SK-N-SH treated with all-trans-retinoic acid at 6 μM for 48 hours (cell line): ENCODE measurements at regions not wholly inside any gene's neighbourhood (a gene's known extent, or its start where the extent isn't known, plus 50 kb on each side); places are given as distances from the start of the nearest gene placed in this dataset.

Experiments
- ARNTL ChIP-seq: fragments of 450-650 bp; formaldehyde crosslinking; IDR thresholded peaks from 2 replicates; pipeline ENCODE4 v1.5.0; 2020; ENCODE audit warnings: low read depth, mild to moderate bottlenecking, moderate library complexity, borderline replicate concordance
- GLIS3 ChIP-seq: fragments of 250-450 bp; sonication (Bioruptor Pico); IDR thresholded peaks from 2 replicates; pipeline ENCODE4 v1.5.0; 2020; ENCODE audit warnings: mild to moderate bottlenecking, moderate library complexity
- ISL1 ChIP-seq: fragments of 250-450 bp; sonication (Bioruptor Pico); IDR thresholded peaks from 2 replicates; pipeline ENCODE4 v2.1.2; 2022; ENCODE audit warnings: mild to moderate bottlenecking, moderate library complexity
- OSR1 ChIP-seq: fragments of 250-450 bp; sonication (Bioruptor Pico); IDR thresholded peaks from 2 replicates; pipeline ENCODE4 v1.8.0; 2022; ENCODE audit warnings: moderate library complexity, mild to moderate bottlenecking, inconsistent platforms
- PPARA ChIP-seq: fragments of 250-450 bp; sonication (Bioruptor Pico); IDR thresholded peaks from 2 replicates; pipeline ENCODE4 v1.5.0; 2020; ENCODE audit warnings: mild to moderate bottlenecking, borderline replicate concordance
- RARB ChIP-seq: fragments of 250-450 bp; sonication (Bioruptor Pico); IDR thresholded peaks from 2 replicates; pipeline ENCODE4 v1.8.0; 2021; ENCODE audit warnings: mild to moderate bottlenecking, moderate library complexity
- SNAI2 ChIP-seq: fragments of 250-450 bp; sonication (Bioruptor Pico); IDR thresholded peaks from 2 replicates; pipeline ENCODE4 v1.5.0; 2020; ENCODE audit warnings: mild to moderate bottlenecking, moderate library complexity
- TCF4 ChIP-seq: fragments of 250-450 bp; sonication (Bioruptor Pico); IDR thresholded peaks from 2 replicates; pipeline ENCODE4 v1.8.0; 2021; ENCODE audit warnings: mild to moderate bottlenecking, moderate library complexity, borderline replicate concordance
- TOX ChIP-seq: fragments of 250-450 bp; sonication (Bioruptor Pico); IDR thresholded peaks from 2 replicates; pipeline ENCODE4 v1.8.0; 2021; ENCODE audit warnings: mild to moderate bottlenecking, moderate library complexity, borderline replicate concordance
- ZFP30 ChIP-seq: fragments of 450-650 bp; formaldehyde crosslinking; IDR thresholded peaks from 2 replicates; pipeline ENCODE4 v1.5.0; 2022; ENCODE audit warnings: mild to moderate bottlenecking, moderate library complexity
- ZNF565 ChIP-seq: fragments of 450-650 bp; formaldehyde crosslinking; conservative IDR thresholded peaks from 2 replicates; pipeline ENCODE4 v1.5.0; 2020; ENCODE audit warnings: low read depth, mild to moderate bottlenecking, moderate library complexity
- TF ChIP-seq, protein P1 (sequence below): fragments of 250-450 bp; sonication (Bioruptor Pico); IDR thresholded peaks from 2 replicates; pipeline ENCODE4 v1.8.0; 2020; ENCODE audit warnings: mild to moderate bottlenecking, moderate library complexity, borderline replicate concordance
- TF ChIP-seq, protein P2 (sequence below): fragments of 250-450 bp; sonication (Bioruptor Pico); IDR thresholded peaks from 2 replicates; pipeline ENCODE4 v1.5.1; 2021; ENCODE audit warnings: mild to moderate bottlenecking, moderate library complexity

GRCh38 chr13:21782736-21783135 lies 111.9 kb downstream of the FGF9 start:
- TF ChIP-seq ISL1 (no peak), ZFP30 (CRISPR knock-in tag) (no peak), TOX (CRISPR knock-in tag) (no peak), PPARA (no peak), TCF4 (no peak), OSR1 (CRISPR knock-in tag) (no peak), RARB (no peak), ARNTL (CRISPR knock-in tag) (no peak), GLIS3 (CRISPR knock-in tag) (no peak), ZNF565 (CRISPR knock-in tag) (no peak), SNAI2 (CRISPR knock-in tag) (no peak)
- TF ChIP-seq, protein P1, sequence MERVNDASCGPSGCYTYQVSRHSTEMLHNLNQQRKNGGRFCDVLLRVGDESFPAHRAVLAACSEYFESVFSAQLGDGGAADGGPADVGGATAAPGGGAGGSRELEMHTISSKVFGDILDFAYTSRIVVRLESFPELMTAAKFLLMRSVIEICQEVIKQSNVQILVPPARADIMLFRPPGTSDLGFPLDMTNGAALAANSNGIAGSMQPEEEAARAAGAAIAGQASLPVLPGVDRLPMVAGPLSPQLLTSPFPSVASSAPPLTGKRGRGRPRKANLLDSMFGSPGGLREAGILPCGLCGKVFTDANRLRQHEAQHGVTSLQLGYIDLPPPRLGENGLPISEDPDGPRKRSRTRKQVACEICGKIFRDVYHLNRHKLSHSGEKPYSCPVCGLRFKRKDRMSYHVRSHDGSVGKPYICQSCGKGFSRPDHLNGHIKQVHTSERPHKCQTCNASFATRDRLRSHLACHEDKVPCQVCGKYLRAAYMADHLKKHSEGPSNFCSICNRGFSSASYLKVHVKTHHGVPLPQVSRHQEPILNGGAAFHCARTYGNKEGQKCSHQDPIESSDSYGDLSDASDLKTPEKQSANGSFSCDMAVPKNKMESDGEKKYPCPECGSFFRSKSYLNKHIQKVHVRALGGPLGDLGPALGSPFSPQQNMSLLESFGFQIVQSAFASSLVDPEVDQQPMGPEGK (CRISPR knock-in tag): no peak
- TF ChIP-seq, protein P2, sequence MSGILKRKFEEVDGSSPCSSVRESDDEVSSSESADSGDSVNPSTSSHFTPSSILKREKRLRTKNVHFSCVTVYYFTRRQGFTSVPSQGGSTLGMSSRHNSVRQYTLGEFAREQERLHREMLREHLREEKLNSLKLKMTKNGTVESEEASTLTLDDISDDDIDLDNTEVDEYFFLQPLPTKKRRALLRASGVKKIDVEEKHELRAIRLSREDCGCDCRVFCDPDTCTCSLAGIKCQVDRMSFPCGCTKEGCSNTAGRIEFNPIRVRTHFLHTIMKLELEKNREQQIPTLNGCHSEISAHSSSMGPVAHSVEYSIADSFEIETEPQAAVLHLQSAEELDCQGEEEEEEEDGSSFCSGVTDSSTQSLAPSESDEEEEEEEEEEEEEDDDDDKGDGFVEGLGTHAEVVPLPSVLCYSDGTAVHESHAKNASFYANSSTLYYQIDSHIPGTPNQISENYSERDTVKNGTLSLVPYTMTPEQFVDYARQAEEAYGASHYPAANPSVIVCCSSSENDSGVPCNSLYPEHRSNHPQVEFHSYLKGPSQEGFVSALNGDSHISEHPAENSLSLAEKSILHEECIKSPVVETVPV (CRISPR knock-in tag): no peak
